GM23338 (cell line): ENCODE measurements at regions not wholly inside any gene's neighbourhood (a gene's known extent, or its start where the extent isn't known, plus 50 kb on each side); places are given as distances from the start of the nearest gene placed in this dataset.

Experiments used
- CREB1 ChIP-seq: fragments of 250-450 bp; sonication (Bioruptor Pico); IDR thresholded peaks from 2 replicates; pipeline ENCODE4 v1.5.0; 2020; ENCODE audit warnings: low read depth, mild to moderate bottlenecking, moderate library complexity
- EZH2 ChIP-seq: fragments of 200-600 bp; sonication (generic); IDR thresholded peaks from one replicate; pipeline ENCODE4 v1.8.0; 2017; ENCODE audit warnings: antibody characterized with exemption, mild to moderate bottlenecking, low read depth; ENCODE audit not compliant: unreplicated experiment
- EZH2phosphoT487 ChIP-seq: fragments of 200-600 bp; sonication (generic); IDR thresholded peaks from one replicate; pipeline ENCODE4 v1.8.1; 2018; ENCODE audit warnings: antibody characterized with exemption; ENCODE audit not compliant: unreplicated experiment
- NANOG ChIP-seq: IDR thresholded peaks from 2 replicates; pipeline ENCODE4 v1.6.1; 2016; ENCODE audit warnings: antibody characterized with exemption, borderline replicate concordance
- POLR2AphosphoS5 ChIP-seq: IDR thresholded peaks from 2 replicates; pipeline ENCODE4 v1.6.1; 2016; ENCODE audit warnings: antibody characterized with exemption, low read depth
- ZNF114 ChIP-seq: fragments of 250-450 bp; sonication (Bioruptor Pico); IDR thresholded peaks from 2 replicates; pipeline ENCODE4 v1.5.0; 2020; ENCODE audit warnings: mild to moderate bottlenecking, moderate library complexity
- TF ChIP-seq, protein P1 (sequence below): fragments of 250-450 bp; sonication (Bioruptor Pico); IDR thresholded peaks from 2 replicates; pipeline ENCODE4 v1.5.0; 2020; ENCODE audit warnings: mild to moderate bottlenecking, moderate library complexity
- TF ChIP-seq, protein P2 (sequence below), 2 experiments: fragments of 200-600 bp in 1 of 2; sonication (generic) in 1 of 2; conservative IDR thresholded peaks; 2 replicates each; pipeline versions ENCODE4 v1.5.1 to v1.6.1; 2016 to 2017; ENCODE audit warnings: antibody characterized with exemption in 2 of 2, low read depth in 2 of 2, mild to moderate bottlenecking in 2 of 2, moderate library complexity in 1 of 2
- TF ChIP-seq, protein P3 (sequence below): IDR thresholded peaks from 2 replicates; pipeline ENCODE4 v1.6.1; 2016; ENCODE audit warnings: antibody characterized with exemption
- TF ChIP-seq, protein P4 (sequence below): IDR thresholded peaks from one replicate; pipeline ENCODE4 v1.6.1; 2018; ENCODE audit warnings: antibody characterized with exemption; ENCODE audit not compliant: unreplicated experiment

DNA sequence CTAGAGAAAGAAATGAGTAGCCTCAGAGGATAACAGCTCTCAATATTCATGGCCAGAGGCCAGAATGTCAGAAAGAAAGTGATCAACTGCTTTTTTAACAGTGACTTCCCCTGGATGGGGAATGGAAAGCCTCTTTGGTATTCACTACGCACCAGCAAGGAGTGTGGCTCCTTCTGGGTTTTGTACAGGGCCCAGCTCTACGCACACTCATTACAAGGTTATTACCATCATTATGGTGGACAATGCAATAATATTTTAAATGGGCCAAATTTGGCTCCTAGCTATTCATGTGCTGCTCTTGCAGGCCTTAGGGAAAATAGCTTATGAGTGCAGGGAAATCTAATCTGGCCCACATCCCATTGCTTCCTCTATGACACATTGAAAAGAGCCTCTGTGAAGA is 1149.5 kb upstream of the FANCL start:
- TF ChIP-seq, protein P1, sequence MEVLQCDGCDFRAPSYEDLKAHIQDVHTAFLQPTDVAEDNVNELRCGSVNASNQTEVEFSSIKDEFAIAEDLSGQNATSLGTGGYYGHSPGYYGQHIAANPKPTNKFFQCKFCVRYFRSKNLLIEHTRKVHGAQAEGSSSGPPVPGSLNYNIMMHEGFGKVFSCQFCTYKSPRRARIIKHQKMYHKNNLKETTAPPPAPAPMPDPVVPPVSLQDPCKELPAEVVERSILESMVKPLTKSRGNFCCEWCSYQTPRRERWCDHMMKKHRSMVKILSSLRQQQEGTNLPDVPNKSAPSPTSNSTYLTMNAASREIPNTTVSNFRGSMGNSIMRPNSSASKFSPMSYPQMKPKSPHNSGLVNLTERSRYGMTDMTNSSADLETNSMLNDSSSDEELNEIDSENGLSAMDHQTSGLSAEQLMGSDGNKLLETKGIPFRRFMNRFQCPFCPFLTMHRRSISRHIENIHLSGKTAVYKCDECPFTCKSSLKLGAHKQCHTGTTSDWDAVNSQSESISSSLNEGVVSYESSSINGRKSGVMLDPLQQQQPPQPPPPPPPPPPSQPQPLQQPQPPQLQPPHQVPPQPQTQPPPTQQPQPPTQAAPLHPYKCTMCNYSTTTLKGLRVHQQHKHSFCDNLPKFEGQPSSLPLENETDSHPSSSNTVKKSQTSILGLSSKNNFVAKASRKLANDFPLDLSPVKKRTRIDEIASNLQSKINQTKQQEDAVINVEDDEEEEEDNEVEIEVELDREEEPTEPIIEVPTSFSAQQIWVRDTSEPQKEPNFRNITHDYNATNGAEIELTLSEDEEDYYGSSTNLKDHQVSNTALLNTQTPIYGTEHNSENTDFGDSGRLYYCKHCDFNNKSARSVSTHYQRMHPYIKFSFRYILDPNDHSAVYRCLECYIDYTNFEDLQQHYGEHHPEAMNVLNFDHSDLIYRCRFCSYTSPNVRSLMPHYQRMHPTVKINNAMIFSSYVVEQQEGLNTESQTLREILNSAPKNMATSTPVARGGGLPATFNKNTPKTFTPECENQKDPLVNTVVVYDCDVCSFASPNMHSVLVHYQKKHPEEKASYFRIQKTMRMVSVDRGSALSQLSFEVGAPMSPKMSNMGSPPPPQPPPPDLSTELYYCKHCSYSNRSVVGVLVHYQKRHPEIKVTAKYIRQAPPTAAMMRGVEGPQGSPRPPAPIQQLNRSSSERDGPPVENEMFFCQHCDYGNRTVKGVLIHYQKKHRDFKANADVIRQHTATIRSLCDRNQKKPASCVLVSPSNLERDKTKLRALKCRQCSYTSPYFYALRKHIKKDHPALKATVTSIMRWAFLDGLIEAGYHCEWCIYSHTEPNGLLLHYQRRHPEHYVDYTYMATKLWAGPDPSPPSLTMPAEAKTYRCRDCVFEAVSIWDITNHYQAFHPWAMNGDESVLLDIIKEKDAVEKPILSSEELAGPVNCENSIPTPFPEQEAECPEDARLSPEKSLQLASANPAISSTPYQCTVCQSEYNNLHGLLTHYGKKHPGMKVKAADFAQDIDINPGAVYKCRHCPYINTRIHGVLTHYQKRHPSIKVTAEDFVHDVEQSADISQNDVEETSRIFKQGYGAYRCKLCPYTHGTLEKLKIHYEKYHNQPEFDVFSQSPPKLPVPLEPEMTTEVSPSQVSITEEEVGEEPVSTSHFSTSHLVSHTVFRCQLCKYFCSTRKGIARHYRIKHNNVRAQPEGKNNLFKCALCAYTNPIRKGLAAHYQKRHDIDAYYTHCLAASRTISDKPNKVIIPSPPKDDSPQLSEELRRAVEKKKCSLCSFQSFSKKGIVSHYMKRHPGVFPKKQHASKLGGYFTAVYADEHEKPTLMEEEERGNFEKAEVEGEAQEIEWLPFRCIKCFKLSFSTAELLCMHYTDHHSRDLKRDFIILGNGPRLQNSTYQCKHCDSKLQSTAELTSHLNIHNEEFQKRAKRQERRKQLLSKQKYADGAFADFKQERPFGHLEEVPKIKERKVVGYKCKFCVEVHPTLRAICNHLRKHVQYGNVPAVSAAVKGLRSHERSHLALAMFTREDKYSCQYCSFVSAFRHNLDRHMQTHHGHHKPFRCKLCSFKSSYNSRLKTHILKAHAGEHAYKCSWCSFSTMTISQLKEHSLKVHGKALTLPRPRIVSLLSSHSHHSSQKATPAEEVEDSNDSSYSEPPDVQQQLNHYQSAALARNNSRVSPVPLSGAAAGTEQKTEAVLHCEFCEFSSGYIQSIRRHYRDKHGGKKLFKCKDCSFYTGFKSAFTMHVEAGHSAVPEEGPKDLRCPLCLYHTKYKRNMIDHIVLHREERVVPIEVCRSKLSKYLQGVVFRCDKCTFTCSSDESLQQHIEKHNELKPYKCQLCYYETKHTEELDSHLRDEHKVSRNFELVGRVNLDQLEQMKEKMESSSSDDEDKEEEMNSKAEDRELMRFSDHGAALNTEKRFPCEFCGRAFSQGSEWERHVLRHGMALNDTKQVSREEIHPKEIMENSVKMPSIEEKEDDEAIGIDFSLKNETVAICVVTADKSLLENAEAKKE (CRISPR knock-in tag), result no peak
- TF ChIP-seq, protein P2, sequence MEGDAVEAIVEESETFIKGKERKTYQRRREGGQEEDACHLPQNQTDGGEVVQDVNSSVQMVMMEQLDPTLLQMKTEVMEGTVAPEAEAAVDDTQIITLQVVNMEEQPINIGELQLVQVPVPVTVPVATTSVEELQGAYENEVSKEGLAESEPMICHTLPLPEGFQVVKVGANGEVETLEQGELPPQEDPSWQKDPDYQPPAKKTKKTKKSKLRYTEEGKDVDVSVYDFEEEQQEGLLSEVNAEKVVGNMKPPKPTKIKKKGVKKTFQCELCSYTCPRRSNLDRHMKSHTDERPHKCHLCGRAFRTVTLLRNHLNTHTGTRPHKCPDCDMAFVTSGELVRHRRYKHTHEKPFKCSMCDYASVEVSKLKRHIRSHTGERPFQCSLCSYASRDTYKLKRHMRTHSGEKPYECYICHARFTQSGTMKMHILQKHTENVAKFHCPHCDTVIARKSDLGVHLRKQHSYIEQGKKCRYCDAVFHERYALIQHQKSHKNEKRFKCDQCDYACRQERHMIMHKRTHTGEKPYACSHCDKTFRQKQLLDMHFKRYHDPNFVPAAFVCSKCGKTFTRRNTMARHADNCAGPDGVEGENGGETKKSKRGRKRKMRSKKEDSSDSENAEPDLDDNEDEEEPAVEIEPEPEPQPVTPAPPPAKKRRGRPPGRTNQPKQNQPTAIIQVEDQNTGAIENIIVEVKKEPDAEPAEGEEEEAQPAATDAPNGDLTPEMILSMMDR (conservative IDR thresholded peaks at IDR 0.05; ENCODE audit: low read depth in 2 of 2), result no peak
- no peak for TF ChIP-seq EZH2phosphoT487
- TF ChIP-seq NANOG, result no peak
- TF ChIP-seq POLR2AphosphoS5, result no peak
- TF ChIP-seq, protein P3, sequence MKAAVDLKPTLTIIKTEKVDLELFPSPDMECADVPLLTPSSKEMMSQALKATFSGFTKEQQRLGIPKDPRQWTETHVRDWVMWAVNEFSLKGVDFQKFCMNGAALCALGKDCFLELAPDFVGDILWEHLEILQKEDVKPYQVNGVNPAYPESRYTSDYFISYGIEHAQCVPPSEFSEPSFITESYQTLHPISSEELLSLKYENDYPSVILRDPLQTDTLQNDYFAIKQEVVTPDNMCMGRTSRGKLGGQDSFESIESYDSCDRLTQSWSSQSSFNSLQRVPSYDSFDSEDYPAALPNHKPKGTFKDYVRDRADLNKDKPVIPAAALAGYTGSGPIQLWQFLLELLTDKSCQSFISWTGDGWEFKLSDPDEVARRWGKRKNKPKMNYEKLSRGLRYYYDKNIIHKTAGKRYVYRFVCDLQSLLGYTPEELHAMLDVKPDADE, result no peak
- TF ChIP-seq EZH2, result no peak
- TF ChIP-seq, protein P4, sequence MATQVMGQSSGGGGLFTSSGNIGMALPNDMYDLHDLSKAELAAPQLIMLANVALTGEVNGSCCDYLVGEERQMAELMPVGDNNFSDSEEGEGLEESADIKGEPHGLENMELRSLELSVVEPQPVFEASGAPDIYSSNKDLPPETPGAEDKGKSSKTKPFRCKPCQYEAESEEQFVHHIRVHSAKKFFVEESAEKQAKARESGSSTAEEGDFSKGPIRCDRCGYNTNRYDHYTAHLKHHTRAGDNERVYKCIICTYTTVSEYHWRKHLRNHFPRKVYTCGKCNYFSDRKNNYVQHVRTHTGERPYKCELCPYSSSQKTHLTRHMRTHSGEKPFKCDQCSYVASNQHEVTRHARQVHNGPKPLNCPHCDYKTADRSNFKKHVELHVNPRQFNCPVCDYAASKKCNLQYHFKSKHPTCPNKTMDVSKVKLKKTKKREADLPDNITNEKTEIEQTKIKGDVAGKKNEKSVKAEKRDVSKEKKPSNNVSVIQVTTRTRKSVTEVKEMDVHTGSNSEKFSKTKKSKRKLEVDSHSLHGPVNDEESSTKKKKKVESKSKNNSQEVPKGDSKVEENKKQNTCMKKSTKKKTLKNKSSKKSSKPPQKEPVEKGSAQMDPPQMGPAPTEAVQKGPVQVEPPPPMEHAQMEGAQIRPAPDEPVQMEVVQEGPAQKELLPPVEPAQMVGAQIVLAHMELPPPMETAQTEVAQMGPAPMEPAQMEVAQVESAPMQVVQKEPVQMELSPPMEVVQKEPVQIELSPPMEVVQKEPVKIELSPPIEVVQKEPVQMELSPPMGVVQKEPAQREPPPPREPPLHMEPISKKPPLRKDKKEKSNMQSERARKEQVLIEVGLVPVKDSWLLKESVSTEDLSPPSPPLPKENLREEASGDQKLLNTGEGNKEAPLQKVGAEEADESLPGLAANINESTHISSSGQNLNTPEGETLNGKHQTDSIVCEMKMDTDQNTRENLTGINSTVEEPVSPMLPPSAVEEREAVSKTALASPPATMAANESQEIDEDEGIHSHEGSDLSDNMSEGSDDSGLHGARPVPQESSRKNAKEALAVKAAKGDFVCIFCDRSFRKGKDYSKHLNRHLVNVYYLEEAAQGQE, result no peak
- TF ChIP-seq CREB1, result no peak
- no peak for TF ChIP-seq ZNF114 (CRISPR knock-in tag)
